GM12875 (cell line): ENCODE measurements at regions not wholly inside any gene's neighbourhood (a gene's known extent, or its start where the extent isn't known, plus 50 kb on each side); places are given as distances from the start of the nearest gene placed in this dataset.

Experiments used
- H3K4me3 ChIP-seq: one replicate; pipeline ENCODE4 v1.5.1; 2011; ENCODE audit warnings: low read depth, low read length, control low read depth
- TF ChIP-seq, protein P1 (sequence below): IDR thresholded peaks from 2 replicates; pipeline ENCODE4 v1.5.1; 2011; ENCODE audit warnings: low read depth, mild to moderate bottlenecking, control low read depth, inconsistent platforms, low read length, moderate library complexity, borderline replicate concordance; ENCODE audit not compliant: insufficient read depth

DNA sequence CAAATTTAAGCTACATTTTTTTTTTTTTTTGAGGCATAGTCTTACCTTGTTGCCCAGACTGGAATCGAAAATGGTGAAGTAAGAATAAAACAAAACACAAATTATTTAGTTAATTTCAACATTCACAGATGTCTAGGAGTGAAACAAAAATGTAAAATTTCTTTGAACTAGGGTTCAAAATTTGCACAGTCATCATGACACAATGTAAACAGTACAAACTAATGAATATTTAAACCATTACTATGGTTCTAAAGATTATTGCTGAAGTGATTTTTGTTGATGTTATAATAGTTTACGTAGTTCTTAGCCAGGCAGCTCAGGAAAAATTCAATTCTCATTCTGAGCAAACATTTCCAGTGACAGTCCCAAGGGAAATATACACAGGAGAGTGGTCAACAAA, 633.1 kb downstream of the GRXCR1 start:
- TF ChIP-seq, protein P1, sequence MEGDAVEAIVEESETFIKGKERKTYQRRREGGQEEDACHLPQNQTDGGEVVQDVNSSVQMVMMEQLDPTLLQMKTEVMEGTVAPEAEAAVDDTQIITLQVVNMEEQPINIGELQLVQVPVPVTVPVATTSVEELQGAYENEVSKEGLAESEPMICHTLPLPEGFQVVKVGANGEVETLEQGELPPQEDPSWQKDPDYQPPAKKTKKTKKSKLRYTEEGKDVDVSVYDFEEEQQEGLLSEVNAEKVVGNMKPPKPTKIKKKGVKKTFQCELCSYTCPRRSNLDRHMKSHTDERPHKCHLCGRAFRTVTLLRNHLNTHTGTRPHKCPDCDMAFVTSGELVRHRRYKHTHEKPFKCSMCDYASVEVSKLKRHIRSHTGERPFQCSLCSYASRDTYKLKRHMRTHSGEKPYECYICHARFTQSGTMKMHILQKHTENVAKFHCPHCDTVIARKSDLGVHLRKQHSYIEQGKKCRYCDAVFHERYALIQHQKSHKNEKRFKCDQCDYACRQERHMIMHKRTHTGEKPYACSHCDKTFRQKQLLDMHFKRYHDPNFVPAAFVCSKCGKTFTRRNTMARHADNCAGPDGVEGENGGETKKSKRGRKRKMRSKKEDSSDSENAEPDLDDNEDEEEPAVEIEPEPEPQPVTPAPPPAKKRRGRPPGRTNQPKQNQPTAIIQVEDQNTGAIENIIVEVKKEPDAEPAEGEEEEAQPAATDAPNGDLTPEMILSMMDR: no peak
- no peak overlapping the region for H3K4me3 ChIP-seq

DNA sequence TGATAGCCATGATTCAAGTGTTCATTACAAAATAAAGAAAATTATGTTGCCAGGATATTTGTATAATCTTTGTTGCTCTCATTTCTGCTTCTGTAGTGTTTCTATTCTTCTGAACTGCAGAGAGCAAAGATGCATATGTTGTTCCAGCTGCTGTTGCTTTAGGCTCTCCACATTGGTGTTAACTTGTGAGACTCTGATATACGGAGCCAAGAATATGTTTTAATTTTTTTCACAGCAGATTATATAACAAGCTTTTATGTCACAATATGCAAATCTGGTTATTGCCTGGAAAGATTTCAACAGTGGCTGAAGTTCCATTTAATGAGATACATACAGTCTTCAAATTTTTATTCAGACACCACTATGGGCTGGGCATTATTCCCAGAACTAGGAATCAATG, 655.0 kb downstream of the GRXCR1 start:
- TF ChIP-seq, protein P1: no peak
- H3K4me3 ChIP-seq: no peak overlapping the region

DNA sequence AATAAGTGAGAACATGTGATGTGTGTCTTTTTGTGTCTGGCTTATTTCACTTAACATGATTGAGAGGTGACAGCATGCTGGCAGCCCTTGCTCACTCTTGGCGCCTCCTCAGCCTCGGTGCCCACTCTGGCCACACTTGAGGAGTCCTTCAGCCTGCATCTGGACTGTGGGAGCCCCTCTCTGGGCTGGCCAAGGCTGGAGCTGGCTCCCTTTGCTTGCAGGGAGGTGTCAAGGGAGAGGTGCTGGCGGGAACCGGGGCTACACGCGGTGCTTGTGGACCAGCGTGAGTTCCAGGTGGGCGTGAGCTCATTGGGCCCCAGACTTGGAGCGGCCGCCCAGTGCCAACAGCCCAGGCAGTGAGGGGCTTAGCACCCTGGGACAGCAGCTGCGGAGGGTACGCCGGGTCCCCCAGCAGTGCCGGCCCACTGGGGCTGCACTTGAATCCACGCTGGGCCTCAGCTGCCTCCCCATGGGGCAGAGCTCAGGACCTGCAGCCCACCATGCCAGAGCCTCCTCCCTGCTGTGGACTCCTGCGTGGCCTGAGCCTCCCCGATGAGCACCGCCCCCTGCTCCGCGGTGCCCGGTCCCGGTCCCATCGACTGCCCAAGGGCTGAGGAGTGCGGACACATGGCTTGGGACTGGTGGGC, 658.6 kb downstream of the GRXCR1 start:
- no peak overlapping the region for H3K4me3 ChIP-seq
- TF ChIP-seq, protein P1: no peak

DNA sequence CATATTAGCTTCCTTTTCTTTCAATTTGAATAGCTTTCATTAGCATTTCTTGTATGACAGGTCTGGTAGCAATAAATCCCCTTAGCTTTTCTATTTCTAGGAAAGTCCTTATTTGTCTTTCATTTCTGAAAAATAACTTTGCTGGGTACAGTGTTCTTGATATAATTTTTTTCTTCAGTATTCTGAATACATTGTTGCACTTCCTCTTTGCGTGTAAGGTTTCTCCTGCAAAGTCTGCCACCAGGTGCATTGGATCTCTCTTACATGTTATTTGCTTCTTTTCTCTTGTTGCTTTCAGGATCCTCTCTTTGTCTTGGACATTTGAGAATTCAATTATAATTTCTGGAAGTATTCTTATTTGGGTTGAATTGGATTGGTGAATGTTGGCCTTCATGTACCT, 663.7 kb downstream of the GRXCR1 start:
- TF ChIP-seq, protein P1: no peak

DNA sequence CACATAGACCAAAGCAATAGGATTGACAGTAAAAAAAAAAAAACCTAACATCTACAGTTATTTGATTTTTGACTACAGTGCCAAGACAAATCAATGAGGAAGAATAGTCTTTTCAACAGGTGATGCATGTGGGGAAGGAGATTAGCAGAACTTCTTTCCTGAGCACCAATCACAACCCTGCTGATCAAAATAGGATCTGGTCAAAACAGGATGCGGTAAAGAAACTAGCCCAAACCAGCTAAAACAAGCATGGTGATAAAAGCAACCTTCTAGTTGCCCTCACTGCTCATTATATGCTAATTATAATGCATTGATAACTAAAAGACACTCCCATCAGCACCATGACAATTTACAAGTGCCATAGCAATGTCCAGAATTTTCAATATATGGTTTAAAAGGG, 667.5 kb downstream of the GRXCR1 start:
- TF ChIP-seq, protein P1: no peak
- no peak overlapping the region for H3K4me3 ChIP-seq

More for the DNA sequence above, 663.7 kb downstream of the GRXCR1 start:
- H3K4me3 ChIP-seq: no peak overlapping the region

DNA sequence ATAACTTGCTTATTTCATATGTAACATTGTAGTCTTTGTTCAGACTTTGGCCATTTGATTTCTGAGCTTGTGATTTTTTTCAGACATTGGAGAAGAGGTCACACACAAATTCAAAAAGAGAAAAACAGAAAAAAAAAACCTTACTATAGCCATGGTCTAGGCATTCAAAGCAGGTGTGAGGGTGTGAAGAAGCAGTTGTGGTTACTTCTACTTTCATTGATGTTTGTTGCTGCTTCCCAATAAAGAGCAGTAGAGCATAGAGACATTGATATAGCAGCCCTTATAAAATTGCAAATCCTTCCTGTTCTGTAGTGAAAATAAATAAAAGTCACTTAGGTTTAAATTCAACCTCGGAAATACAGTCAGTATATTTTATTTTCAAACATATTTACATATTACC, 671.6 kb downstream of the GRXCR1 start:
- no peak overlapping the region for H3K4me3 ChIP-seq
- TF ChIP-seq, protein P1: no peak

DNA sequence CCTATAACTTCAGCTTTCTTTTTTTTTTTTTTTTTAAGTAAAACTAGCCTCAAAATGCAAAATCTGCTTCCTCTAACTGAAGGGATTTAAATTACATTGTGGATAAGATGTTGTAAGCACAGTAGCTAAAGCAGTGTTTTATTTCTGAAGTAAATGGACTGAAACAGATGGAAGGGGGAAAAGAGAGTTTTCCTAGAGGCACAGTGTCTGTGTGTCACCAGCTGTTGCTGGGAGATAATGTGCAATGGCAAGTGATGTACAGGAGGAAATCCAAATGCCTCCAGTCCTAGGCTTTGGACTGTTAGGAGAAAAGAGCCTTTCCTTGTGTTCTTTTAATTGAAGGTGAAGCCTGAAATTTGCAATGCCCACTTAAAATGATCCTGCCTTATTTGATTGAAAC, 672.1 kb downstream of the GRXCR1 start:
- TF ChIP-seq, protein P1: no peak
- no peak overlapping the region for H3K4me3 ChIP-seq
